Epithelial cell of proximal tubule (primary cell): ENCODE measurements at regions not wholly inside any gene's neighbourhood (a gene's known extent, or its start where the extent isn't known, plus 50 kb on each side); places are given as distances from the start of the nearest gene placed in this dataset.
"Not testable (repeated sequence)": the region's sequence is repeated elsewhere in the genome, so short reads cannot be mapped to it uniquely, and the experiment has no call there.

Experiments
- DNase-seq: peaks from one replicate; pipeline ENCODE4 v3.0.0-alpha.2; 2011; ENCODE audit warnings: low read depth
- H3K4me3 ChIP-seq: 2 replicates; pipeline ENCODE4 v1.5.1; 2011; ENCODE audit warnings: low read depth, mild to moderate bottlenecking, low read length
- TF ChIP-seq, protein P1 (sequence below): conservative IDR thresholded peaks from 2 replicates; pipeline ENCODE4 v1.5.1; 2012; ENCODE audit warnings: low read depth, mild to moderate bottlenecking, low read length

DNA sequence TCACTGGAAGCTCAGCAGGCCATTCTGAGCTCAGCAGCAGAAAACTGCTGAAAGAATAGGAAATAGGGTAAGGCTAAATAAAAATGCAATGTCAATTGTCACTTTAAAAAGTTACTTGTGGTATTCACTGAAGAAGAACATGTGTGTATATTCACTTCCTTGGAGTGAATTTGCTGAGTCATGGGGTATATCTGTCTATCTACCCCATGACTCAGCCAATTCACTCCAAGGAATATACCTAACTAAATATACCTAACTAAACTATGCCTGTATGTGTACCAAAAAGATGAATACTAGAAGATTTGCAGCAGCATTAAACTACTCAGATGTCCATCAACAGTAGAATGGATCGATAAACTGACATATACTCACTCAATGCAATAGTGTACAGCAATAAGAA, 69.5 kb upstream of the KCNAB1 start:
- peak; percentile 3 for DNase-seq
- TF ChIP-seq, protein P1, sequence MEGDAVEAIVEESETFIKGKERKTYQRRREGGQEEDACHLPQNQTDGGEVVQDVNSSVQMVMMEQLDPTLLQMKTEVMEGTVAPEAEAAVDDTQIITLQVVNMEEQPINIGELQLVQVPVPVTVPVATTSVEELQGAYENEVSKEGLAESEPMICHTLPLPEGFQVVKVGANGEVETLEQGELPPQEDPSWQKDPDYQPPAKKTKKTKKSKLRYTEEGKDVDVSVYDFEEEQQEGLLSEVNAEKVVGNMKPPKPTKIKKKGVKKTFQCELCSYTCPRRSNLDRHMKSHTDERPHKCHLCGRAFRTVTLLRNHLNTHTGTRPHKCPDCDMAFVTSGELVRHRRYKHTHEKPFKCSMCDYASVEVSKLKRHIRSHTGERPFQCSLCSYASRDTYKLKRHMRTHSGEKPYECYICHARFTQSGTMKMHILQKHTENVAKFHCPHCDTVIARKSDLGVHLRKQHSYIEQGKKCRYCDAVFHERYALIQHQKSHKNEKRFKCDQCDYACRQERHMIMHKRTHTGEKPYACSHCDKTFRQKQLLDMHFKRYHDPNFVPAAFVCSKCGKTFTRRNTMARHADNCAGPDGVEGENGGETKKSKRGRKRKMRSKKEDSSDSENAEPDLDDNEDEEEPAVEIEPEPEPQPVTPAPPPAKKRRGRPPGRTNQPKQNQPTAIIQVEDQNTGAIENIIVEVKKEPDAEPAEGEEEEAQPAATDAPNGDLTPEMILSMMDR = no peak

DNA sequence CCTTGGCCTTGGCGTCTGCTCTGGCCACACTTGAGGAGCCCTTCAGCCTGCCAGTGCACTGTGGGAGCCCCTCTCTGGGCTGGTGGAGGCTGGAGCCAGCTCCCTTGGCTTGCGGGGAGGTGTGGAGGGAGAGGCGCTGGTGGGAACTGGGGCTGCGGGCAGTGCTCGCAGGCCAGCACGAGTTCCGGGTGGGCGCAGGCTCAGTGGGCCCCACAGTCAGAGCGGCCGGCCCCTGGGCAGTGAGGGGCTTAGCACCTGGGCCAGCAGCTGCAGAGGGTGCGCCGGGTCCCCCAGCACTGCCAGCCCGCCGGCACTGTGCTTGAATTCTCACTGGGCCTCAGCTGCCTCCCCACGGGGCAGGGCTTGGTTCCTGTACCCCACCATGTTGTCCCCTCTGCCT, 68.7 kb upstream of the KCNAB1 start:
- TF ChIP-seq, protein P1 = no peak
- no peak for DNase-seq
- H3K4me3 ChIP-seq = no peak overlapping the region

More for the DNA sequence above, 69.5 kb upstream of the KCNAB1 start:
- no peak overlapping the region for H3K4me3 ChIP-seq

DNA sequence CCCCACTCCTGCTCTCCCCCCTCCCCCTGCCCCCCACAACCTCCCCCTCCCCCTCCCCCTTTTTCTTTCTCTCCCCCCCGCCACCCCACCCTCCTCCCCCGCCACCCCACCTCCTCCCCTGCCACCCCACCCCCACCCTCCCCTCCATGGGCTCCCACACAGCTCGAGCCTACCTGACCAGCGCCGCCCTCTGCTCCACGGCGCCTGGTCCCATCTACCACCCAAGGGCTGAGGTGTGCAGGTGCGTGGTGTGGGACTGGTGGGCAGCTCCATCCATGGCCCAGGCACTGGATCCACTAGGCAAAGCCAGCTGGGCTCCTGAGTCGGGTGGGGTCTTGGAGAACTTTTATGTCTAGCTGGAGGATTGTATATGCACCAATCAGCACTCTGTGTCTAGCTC, 68.3 kb upstream of the KCNAB1 start:
- no peak for DNase-seq

DNA sequence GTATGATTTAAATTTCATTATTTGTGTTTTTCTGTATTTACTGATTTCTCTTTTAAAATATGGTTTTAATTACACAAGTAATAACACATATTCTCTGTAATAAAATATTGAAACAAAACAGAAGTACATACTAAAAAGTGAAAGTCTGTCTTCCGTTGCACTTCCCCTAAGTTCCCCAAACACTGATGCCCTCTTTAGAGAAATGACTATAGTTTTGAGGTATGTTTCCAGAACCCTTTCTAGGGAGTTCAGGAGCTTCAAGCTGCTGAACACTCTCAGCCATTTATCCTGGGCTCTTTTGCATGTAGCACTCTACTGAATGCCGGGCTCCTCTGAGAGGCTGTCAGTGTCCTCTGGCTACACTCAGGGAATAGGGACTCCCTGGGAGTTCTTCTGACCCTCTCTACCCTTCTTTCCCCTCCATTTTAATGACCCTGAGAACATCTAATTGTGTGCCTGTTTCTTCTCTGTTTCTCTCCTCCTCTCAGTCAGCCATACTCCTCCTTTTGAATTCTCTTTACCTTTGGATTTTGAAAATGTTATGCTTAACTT, 60.4 kb upstream of the KCNAB1 start:
- no peak for DNase-seq
- TF ChIP-seq, protein P1 = no peak
- no peak overlapping the region for H3K4me3 ChIP-seq

More for the DNA sequence above, 68.3 kb upstream of the KCNAB1 start:
- H3K4me3 ChIP-seq = no peak overlapping the region
- TF ChIP-seq, protein P1 = no peak

DNA sequence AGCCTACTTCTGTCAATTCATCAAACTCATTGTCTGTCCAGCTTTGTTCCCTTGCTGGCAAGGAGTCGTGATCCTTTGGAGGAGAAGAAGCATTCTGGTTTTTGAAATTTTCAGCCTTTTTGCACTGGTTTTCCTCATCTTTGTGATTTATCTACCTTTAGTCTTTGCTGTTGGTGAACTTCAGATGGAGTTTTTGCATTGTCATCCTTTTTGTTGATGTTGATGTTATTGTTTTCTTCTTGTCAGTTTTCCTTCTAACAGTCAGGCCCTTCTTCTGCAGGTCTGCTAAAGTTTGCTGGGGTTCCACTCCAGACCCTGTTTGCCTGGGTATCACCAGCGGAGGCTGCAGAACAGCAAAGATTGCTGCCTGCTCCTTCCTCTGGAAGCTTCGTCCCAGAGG, 52.2 kb upstream of the KCNAB1 start:
- not testable (repeated sequence) for DNase-seq, H3K4me3 ChIP-seq

DNA sequence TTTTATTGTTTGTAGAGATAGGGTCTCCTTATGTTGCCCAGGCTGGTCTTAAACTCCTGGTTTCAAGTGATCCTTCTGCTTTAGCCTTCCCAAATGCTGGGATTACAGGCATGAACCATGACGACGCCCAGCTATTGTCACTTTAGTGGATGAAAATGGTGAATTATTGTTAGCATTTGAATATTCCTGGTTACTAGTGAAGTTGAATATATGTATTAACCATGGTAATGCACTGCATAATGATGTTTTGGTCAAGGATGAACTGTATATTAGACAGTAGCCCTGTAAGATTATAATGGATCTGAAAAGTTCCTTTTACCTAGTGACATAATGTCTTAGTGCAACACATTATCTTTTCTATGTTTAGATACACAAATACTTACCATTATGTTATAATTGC, 50.4 kb upstream of the KCNAB1 start:
- DNase-seq = no peak
- H3K4me3 ChIP-seq = no peak overlapping the region
- TF ChIP-seq, protein P1 = no peak
